HG03354 (cell line): ENCODE measurements at regions not wholly inside any gene's neighbourhood (a gene's known extent, or its start where the extent isn't known, plus 50 kb on each side); places are given as distances from the start of the nearest gene placed in this dataset.

ENCODE experiments used
- ATAC-seq: cut with Tn5 transposase; IDR thresholded peaks from one replicate; pipeline ENCODE4 v1.9.1; 2021; ENCODE audit warnings: mild to moderate bottlenecking; ENCODE audit not compliant: unreplicated experiment, poor library complexity, severe bottlenecking

DNA sequence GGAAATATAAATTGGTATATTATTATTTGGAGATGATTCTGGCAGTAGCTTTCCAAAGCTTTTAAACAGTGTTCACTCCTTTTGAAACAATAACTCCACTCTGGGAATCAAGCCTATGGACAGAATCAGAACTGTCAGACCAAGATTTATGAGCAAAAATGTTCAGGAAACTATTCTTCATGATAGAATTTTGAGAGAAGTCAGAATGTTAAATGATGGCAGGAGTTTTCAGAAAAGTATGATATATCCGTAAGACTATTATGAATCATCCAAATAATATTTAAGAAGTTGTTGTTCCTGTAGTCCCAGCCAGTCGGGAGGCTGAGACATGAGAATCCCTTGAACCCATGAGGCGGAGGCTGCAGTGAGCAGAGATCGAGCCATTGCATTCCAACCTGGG lies 50.5 kb upstream of the ADGRG2 start:
- ATAC-seq: no peak

DNA sequence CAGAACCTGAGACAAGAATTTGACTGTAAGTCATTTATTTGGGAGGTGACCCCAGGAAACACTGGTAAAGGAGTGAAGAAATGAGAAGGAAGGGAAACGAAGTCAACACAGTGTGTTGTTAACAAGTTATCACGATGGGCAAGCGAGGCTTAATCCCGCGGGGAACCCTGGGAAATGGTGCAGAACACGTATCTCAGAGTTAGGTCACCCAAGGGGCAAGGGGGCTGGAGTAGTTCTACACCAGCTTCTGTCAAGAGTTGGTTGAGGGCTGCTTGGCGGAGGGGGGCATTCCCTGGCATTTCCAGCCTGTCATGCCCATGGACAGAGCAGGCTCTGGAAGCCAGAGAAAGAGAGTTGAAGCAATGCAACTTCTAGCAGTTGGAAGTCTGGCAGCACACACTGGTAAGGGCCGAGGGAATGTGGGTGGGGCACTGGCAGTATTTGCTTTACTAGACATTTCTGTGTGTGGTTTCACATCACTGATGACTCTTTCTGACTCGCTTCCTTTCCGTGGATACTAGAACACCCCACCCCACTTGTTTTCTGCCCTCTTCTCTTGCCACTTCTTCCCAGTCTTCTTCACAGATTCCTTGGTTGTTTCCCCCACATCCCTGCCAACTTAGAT lies 52.2 kb upstream of the ADGRG2 start:
- ATAC-seq: no peak

DNA sequence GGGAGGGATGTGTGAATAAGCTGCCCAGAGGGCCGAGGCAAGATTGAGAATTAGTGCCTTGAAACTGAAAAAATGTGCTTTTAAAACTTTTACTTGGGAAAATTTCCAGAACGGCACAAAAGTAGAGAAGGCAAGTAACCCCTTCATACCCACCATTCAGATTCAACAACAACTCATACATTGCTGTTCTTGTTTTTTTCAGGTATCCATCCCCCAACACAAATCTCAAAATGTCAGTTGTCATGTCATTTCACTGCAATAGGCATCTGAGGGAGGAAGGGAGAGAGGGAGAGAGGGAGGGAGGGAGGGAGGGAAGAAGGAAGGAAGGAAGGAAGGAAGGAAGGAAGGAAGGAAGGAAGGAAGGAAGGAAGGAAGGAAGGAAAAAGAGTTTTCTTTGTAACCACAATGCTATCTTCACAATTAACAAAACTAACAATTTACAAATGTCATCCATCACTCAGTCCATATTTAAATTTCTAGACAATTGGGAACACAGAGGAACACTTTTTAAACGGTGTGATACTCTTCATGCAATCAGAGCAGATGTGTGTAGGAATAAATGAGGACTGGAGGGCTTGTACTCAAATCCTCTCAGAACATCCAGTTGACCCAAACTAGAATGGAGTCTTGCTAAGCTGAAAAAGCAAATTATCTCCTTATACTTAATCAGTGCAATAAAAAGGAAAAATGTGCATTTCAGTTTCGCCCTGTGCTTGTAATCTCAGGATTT lies 54.8 kb upstream of the ADGRG2 start:
- ATAC-seq: no peak

DNA sequence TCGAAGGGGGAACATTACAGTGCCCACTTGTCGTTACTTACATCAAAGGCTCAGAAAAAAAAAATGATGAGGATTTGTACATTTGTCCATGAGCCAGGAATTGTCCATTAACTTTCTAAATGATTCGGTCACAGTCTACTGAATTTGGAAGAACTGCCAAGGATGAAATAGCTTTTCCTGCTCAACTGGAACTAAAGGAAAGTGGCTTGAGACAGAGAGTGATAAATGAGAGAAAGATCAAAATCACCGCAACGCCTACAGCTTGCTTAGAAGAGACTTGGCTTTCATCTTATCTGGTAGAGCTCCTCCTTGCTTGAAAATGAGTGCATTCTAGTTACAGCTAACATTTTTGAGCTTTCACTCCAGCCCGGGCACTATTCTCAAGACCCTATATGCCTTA lies 55.5 kb upstream of the ADGRG2 start:
- no peak for ATAC-seq

DNA sequence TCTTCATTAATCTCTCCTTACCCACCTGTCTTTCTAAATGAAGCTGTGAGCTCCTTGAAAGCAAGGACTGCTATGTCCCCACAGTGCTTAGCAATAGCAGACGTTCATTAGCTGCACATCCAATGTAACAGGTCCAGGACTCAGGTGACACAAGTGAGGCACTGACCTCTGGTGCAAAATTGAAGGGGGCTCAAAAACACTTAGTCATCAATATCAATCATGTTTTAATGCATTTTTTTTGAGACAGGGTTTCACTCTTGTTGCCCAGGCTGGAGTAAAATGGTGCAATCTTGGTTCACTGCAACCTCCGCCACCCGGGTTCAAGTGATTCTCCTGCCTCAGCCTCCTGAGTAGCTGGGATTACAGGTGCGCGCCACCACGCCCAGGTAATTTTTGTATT lies 56.1 kb upstream of the ADGRG2 start:
- no peak for ATAC-seq

DNA sequence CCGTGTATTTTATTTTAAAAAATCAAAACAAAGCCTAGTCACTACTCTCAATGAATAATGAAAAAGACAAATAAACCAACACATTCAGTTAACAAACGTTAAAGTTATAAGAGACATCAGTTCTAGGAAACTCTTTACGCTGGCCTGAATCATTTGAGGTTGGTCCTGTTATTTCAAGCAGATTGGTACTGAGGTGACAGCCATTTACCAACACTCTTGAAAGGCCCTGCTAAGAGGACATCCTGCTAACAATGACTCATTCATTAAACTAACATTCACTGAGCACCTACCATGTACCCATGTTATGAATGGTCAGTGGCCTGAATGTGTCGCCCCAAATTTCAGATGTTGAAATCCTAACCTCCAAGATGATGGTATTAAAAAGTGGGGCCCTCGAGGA lies 57.1 kb upstream of the ADGRG2 start:
- no peak for ATAC-seq

DNA sequence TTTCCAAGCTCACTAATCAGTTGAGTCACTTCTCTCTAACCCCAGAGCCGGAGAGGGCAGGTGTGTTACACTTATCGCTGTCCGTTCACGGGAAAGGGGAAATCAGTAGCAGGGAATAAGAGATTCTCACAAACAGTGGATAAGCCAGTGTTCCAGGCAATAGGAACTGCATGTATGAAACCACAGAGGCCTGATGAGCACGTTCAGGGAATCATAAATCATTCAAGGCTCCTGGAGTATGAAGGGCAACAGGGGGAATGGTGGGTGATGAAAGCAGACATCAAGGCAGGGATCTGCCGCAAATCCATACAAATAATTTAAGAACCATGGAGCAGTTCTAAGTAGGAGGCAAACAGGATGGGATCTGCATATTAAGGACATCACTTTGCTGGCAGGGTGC lies 59.1 kb upstream of the ADGRG2 start:
- no peak for ATAC-seq

DNA sequence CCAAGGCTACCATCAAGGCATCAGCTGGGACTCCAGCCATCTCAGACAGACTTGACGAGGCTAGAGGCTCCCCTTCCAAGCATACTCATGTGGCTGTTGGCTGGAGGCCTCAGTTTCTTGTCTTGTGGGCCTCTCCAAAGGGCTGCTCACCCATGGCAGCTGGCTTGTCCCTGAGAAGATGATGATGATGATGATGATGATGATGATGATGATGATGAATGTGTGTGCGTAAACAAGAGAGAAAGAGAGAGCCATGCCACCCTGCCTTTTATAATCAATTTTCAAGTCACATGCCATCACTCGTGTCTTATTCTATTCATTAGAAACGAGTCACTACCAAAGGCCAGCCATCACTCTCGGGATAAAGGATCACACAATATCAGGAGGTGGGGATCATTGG lies 60.5 kb upstream of the ADGRG2 start:
- ATAC-seq: no peak

DNA sequence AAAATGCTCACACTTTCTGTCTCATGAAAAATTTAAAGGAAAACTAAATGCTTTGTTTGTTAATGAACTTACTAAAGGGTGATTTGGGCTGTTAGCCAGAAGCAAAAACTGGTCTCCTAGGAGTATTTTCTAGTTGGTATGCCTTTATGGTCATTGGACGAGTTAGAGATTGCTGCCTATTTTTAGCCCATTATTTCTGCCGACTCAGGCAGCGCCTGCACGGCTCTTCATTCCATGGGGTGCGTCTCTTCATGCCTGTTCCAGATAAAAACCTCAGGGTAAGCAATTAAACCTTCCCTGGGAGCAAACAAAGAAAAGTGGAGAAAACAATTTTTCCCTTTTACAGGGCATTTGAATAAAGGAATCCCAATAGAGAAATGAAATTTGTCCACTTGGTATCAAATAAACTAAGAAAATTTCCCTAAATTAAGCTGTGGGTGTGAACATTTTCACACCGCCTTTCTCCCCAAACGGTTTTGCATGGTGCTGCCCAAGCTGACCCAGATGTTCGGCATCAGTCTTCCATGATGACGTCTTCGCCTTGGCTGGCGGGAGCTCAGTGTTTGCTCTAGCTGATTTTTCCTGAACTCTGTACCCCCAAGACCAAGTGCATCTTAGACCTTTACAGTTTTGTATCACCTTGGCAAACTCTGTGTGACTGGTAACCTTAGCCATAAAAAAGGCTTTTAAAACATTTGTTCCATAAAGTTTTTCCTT lies 61.7 kb upstream of the ADGRG2 start:
- no peak for ATAC-seq

DNA sequence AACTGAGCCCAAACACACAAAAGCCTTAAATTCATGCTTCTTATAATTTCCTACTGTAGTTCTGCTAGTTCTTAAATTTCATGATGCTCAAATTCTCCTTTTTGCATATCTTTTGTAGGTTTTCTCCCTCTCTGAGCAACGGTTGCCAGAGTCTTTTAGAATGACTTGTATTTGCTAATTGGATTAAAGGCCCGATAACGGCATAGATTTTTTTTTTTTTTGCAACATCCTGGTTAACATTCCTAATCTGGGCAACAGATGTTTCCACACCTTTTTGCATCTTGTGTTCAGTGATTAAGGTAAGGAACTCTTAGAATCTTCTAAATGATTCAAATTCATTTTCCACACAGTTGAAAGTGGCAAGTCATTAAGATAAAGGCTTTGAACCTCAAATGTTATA lies 66.3 kb upstream of the ADGRG2 start:
- ATAC-seq: no peak

DNA sequence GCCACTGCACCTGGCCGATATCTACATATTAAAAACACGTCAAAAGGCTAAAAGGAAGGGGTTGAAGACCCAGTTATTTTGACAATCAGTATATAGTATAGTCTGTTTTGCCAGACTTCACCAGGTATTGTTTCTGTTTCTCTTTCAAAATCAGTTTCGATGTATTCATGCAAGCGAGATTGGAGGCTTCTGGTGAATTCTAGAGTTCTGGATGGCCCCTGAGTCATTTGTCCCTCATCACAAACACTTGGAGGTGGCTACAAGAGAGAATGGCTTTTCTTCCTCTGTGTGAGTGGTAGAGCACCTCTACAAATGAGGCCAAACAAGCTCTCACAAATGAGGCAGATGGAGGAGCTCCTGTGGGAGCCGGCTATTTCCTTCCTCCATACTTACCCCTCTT lies 68.6 kb upstream of the ADGRG2 start:
- ATAC-seq: no peak

DNA sequence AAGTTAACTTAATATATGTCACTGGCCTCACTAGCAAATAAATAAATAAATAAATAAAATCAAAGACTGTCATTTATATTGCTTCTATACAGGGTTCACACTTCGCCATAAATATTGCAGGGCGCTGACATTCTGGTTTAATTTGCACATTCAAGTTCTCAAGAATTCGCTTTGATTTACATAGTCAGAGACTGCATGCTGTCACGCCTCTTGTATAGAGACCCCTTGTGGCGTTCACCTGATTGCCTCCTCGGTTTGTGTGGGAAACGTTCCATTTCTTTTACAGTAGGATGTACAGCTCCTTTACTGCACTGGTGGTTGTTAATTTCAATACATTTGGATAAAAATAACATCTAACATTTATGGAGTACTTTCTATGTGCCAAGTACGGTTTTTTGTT lies 71.3 kb upstream of the ADGRG2 start:
- ATAC-seq: no peak

DNA sequence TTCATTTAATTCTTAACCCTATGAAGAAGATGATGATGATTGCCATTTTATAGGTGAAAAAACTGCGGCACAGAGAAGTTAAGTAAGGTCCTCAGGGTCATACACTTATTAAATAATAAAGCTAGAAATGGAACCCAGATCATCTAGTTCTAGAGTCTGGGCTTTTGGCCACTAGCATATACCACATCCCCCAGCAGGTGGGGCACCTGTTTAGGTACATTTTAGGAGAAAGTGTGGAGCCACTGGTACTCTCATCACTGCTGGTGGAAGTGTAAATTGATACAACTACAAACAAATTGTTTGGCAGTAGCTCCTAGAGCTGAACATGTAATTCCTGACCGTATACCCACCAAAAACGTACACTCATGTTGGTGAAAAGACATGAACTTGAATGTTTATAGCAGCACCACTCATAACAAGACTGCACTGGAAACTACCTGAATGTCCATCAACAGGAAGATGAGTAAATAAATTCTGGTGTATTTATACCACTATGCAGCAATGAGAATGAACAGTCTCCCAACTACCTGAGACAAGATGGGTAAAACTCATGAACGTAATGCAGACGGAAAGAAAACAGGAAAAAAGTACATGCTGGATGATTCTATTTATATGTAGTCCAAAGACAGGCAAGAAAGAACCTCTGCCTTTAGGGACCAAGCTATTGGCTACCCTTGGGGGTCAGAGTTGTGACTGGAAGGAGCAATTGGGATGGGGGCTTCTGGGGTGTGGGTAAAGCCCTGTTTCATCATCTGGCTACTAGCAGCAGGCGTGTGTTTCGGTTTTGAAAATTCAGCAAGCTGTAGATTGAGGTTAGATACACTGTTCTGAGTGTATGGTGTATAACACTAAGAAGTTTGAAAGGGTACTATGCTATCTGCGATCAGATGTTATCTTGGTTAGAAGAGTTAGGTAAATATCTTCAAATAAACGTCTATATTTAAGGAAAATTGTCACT lies 72.3 kb upstream of the ADGRG2 start:
- peak; percentile 59 for ATAC-seq

DNA sequence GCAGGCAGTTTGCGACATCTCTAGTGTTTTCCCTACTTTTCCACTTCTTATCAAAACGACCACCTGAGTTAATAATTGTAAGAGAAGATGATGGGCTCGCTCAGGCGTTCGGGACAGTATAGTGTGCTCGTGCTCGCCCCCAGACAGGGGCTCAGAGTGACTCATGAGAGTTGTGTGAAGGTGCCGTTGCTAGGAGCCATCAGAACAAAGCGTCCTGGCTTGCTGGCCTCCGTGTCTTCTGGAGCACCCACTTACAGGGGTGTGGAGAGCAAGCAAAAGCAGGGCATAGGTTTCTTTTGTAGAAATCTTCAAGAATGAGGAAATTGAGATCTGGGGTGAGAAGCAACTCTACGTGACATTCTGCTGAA lies 73.0 kb upstream of the ADGRG2 start:
- peak; percentile 71 for ATAC-seq

DNA sequence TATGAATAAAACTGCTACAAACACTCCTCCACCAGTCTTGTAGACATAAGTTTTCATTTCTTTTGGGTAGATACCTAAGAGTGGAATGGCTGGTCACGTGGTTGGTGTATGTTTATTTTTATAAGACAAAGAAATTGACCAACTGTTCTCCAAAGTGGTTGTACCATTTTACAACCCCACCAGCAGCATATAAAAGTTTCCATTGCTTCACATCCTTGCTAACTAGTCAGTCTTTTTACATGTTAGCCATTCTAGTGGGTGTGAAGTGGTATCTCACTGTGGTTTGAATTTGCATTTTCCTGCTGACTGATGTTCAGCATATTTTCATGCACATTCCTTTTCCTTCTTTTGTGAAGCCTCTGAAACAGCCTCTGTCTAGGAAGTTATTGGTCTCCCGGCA lies 76.2 kb upstream of the ADGRG2 start:
- no peak for ATAC-seq

DNA sequence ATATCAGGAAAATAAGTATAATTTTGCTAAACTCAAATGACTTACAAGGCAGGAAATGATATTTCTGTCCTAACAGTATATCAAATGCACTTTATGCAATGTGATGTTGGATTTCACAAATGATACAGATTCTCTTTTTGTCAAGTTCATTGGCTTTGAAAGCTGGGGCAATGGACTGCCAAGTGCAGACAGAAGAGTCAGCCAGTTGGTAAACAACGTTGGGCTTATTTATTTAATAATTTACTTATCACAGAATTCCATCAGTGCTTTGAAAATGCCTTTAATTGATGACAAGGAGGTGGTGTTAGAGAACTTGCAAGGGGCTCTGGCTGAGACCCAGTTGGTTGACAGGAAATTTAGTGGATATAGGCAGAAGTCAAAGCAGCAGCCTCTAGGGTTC lies 79.9 kb upstream of the ADGRG2 start:
- no peak for ATAC-seq

DNA sequence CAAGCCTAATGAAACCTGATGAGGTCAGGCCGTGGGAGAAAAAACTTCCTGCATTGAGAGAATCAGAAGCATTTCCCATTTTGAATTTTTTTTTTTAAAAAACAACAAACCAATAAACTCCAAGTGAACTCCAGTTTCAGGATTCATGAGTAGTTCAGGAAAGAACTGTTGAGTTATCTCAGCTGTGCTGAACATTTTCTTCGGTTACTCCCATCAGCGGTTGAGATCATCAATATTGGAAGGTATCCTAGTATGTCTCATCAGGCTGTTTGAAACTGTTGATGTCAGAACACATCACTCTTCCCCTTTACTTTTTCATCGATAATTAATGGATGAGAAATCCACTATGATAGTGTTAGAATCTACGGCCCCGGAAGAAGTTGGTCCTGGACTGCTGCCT lies 82.4 kb upstream of the ADGRG2 start:
- no peak for ATAC-seq

DNA sequence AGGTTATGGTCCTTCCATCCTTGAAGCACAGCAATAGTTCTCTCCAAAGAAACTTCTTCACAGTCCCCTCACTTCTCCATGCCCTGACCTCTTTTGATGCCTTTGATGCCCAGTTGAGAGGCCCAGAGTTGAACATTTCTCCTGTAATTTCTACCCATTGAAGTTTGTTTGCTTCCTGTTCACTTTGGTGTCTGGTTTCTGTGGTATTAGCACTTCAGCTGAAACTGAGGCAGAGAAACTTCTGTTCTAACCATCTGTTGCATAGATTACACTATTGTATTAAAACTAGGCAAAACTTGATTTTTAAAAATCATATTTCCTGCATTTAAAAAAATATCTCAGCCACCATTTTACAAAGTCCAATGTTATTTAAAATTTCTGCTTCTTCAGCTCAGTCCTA lies 89.8 kb upstream of the ADGRG2 start:
- no peak for ATAC-seq

DNA sequence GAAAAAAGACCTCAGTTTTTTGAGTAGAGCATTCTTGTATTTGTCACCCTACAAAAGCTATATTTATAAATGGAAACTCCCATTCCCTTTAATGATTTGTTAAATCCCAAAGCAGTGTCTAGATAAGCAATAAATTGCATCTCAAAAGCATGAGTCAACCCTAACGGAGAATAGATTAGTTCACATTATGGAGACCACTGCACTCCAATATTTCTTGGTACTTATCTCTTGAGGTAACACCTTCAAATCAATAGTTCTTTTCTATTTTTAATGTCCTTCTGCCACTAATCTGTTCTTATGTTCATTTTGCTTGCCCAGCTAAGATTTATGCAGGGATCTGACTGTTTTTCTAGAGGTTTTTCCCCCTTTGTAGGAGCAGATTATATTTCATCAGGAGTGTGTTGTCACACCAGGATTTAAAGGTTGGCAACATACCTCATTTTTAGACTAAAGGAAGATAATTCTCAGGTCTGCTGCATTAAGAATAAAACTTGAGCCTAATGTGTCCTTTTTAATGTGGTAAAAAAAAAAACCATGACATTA lies 91.4 kb upstream of the ADGRG2 start:
- ATAC-seq: no peak

DNA sequence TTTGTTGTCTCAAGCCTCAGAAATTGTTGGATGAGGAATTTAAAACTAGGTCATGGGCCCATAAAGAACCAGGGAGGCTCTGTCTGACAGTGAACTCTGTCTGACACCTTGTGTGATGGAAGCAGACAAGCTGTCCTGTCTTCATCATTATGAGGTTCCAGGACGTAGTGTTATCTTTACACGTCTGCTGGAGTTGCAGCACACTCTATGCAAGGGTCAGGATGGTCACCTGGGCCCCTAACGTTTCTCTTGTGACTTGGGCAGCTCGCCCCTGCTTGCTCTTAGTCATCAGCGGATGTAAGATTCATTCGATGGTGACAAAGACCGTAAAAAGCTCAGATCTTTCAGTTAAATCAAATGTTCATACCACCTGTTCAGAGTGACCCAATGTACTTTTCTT lies 92.0 kb upstream of the ADGRG2 start:
- no peak for ATAC-seq
